Amniotic stem cell (primary cell): ENCODE measurements at regions not wholly inside any gene's neighbourhood (a gene's known extent, or its start where the extent isn't known, plus 50 kb on each side); places are given as distances from the start of the nearest gene placed in this dataset.
"Not testable (repeated sequence)": the region's sequence is repeated elsewhere in the genome, so short reads cannot be mapped to it uniquely, and the experiment has no call there.

ENCODE experiments used
- DNase-seq: peaks from one replicate; lab custom pipeline; 2025; lab: John Stamatoyannopoulos, UW

GRCh38 chr2:111287646-111288568, 167.2 kb downstream of the BCL2L11 start:
- not testable (repeated sequence) for DNase-seq

GRCh38 chr2:111290370-111290769, 169.7 kb downstream of the BCL2L11 start:
- not testable (repeated sequence) for DNase-seq

- DNase-seq = not testable (repeated sequence)
Observed at GRCh38 chr2:111291566-111291965, 170.9 kb downstream of the BCL2L11 start.

- DNase-seq = not testable (repeated sequence)
Observed at GRCh38 chr2:111292232-111292968, 171.7 kb downstream of the BCL2L11 start.

GRCh38 chr2:111294699-111295098, 174.0 kb downstream of the BCL2L11 start:
- not testable (repeated sequence) for DNase-seq

- DNase-seq = not testable (repeated sequence)
Observed at GRCh38 chr2:111296122-111296804, 175.5 kb downstream of the BCL2L11 start.

- DNase-seq = not testable (repeated sequence)
Observed at GRCh38 chr2:111297128-111297527, 176.4 kb downstream of the BCL2L11 start.

- DNase-seq = not testable (repeated sequence)
Observed at GRCh38 chr2:111298927-111299326, 178.2 kb downstream of the BCL2L11 start.

GRCh38 chr2:111299635-111300034, 178.9 kb downstream of the BCL2L11 start:
- not testable (repeated sequence) for DNase-seq

GRCh38 chr2:111301677-111302076, 181.0 kb downstream of the BCL2L11 start:
- not testable (repeated sequence) for DNase-seq

- DNase-seq = not testable (repeated sequence)
Observed at GRCh38 chr2:111302397-111303218, 181.9 kb downstream of the BCL2L11 start.

GRCh38 chr2:111307302-111307701, 186.6 kb downstream of the BCL2L11 start:
- not testable (repeated sequence) for DNase-seq

GRCh38 chr2:111309231-111310075, 188.7 kb downstream of the BCL2L11 start:
- not testable (repeated sequence) for DNase-seq

GRCh38 chr2:111310395-111310794, 189.7 kb downstream of the BCL2L11 start:
- not testable (repeated sequence) for DNase-seq

- not testable (repeated sequence) for DNase-seq
Observed at GRCh38 chr2:111311568-111311967, 190.9 kb downstream of the BCL2L11 start.

- DNase-seq = not testable (repeated sequence)
Observed at GRCh38 chr2:111312897-111313607, 192.3 kb downstream of the BCL2L11 start.

GRCh38 chr2:111313711-111314110, 193.0 kb downstream of the BCL2L11 start:
- not testable (repeated sequence) for DNase-seq

GRCh38 chr2:111315188-111315917, 194.6 kb downstream of the BCL2L11 start:
- not testable (repeated sequence) for DNase-seq

GRCh38 chr2:111316221-111316741, 195.6 kb downstream of the BCL2L11 start:
- DNase-seq = not testable (repeated sequence)
